CD8-positive, alpha-beta memory T cell (primary cell): ENCODE measurements at regions not wholly inside any gene's neighbourhood (a gene's known extent, or its start where the extent isn't known, plus 50 kb on each side); places are given as distances from the start of the nearest gene placed in this dataset.

Experiments used
- CTCF ChIA-PET: fragments of 350-600 bp; sonication (Branson Sonifier 250); formaldehyde crosslinking; loops from one replicate; lab custom pipeline; 2021; ENCODE audit warnings: antibody characterized with exemption; lab: Charles Lee
- POLR2A ChIA-PET: fragments of 350-600 bp; sonication (Branson Sonifier 250); formaldehyde crosslinking; loops from one replicate; lab custom pipeline; 2021; ENCODE audit warnings: antibody characterized with exemption; lab: Charles Lee
- DNase-seq, 5 donors: peaks; one replicate each; pipeline versions ENCODE4 v3.0.0 to v3.0.0-alpha.2; 2020 to 2022; ENCODE audit warnings: mixed read lengths in 1 of 5
- H3K27ac ChIP-seq: one replicate; pipeline ENCODE4 v1.7.0; 2013; ENCODE audit warnings: low read depth, mild to moderate bottlenecking, low read length, moderate library complexity
- H3K27me3 ChIP-seq: 2 replicates; pipeline ENCODE4 v1.7.0; 2013; ENCODE audit warnings: low read length, mild to moderate bottlenecking; ENCODE audit not compliant: insufficient read depth, poor library complexity, severe bottlenecking
- H3K36me3 ChIP-seq: 2 replicates; pipeline ENCODE4 v1.7.0; 2013; ENCODE audit warnings: mild to moderate bottlenecking, low read length, moderate library complexity; ENCODE audit not compliant: insufficient read depth
- H3K4me1 ChIP-seq: 2 replicates; pipeline ENCODE4 v1.7.0; 2013; ENCODE audit warnings: mild to moderate bottlenecking, low read length, moderate library complexity; ENCODE audit not compliant: insufficient read depth
- H3K4me3 ChIP-seq: 2 replicates; pipeline ENCODE4 v1.7.0; 2013; ENCODE audit warnings: mild to moderate bottlenecking, low read length
- H3K9me3 ChIP-seq: 2 replicates; pipeline ENCODE4 v1.7.0; 2013; ENCODE audit warnings: mild to moderate bottlenecking, low read length
- H3K27ac Mint-ChIP-seq, 8 donors: one replicate each; pipeline ENCODE4 v1.8.0; 2020 to 2021; ENCODE audit warnings: mixed read lengths in 8 of 8, mild to moderate bottlenecking in 6 of 8, inconsistent platforms in 3 of 8, moderate library complexity in 3 of 8
- H3K27me3 Mint-ChIP-seq, 2 donors: one replicate each; pipeline ENCODE4 v1.8.0; 2020 to 2021; ENCODE audit warnings: mixed read lengths in 2 of 2, mild to moderate bottlenecking in 1 of 2, moderate library complexity in 1 of 2
- H3K36me3 Mint-ChIP-seq, 3 donors: one replicate each; pipeline ENCODE4 v1.8.0; 2020 to 2021; ENCODE audit warnings: mixed read lengths in 3 of 3, inconsistent platforms in 1 of 3, mild to moderate bottlenecking in 1 of 3
- H3K4me1 Mint-ChIP-seq, 3 donors: one replicate each; pipeline ENCODE4 v1.8.0; 2020 to 2021; ENCODE audit warnings: mixed read lengths in 3 of 3, inconsistent platforms in 1 of 3, mild to moderate bottlenecking in 1 of 3
- H3K4me3 Mint-ChIP-seq, 7 donors: one replicate each; pipeline ENCODE4 v1.8.0; 2020 to 2021; ENCODE audit warnings: mixed read lengths in 7 of 7, mild to moderate bottlenecking in 6 of 7, moderate library complexity in 4 of 7, inconsistent platforms in 2 of 7
- H3K9me3 Mint-ChIP-seq, 5 donors: one replicate each; pipeline ENCODE4 v1.8.0; 2020 to 2022; ENCODE audit warnings: mixed read lengths in 5 of 5, mild to moderate bottlenecking in 3 of 5, moderate library complexity in 2 of 5, inconsistent platforms in 1 of 5

- peaks cover 6 to 17% (median 14%) of the 10 kb centered on the region in 5 donors for H3K9me3 Mint-ChIP-seq
- POLR2A ChIA-PET, result no interaction called here
- Histone ChIP-seq H3K27me3 (no peaks in the 10 kb centered on the region), H3K9me3 (no peaks in the 10 kb centered on the region), H3K4me3 (no peak overlapping the region), H3K27ac (no peak overlapping the region), H3K36me3 (no peaks in the 10 kb centered on the region), H3K4me1 (no peaks in the 10 kb centered on the region)
- peaks cover 0 to 1% of the 10 kb centered on the region in 2 donors for H3K27me3 Mint-ChIP-seq
- CTCF ChIA-PET, result no interaction called here
- no peak overlapping the region for H3K27ac Mint-ChIP-seq
- no peak for DNase-seq
- no peaks in the 10 kb centered on the region for H3K36me3 Mint-ChIP-seq
- no peaks in the 10 kb centered on the region for H3K4me1 Mint-ChIP-seq
- H3K4me3 Mint-ChIP-seq, result no peak overlapping the region
These were observed 881.9 kb downstream of the GALC start for GRCh38 chr14:87111126-87111525.

DNA sequence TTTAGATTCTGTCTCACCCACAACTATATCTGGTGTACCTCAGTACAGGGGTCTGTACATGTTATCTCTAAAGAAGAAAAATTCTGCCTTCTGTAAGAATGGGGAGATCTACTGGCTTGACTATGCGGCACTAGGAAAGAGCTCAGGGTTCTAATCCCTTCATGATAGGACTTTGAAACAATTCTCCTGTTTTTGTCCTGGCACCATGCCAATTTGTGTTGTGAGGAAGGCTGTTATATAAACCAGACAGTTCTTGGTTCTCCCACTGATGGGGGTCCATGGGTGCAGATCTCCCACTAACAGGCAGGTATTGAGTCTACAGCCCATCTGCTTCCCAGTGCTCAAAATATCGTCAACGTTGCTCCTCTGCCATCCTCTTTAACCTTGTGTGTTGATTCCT is 883.7 kb downstream of the GALC start:
- no peaks in the 10 kb centered on the region for H3K27me3 ChIP-seq
- peaks cover 0 to 1% of the 10 kb centered on the region in 2 donors for H3K27me3 Mint-ChIP-seq
- H3K27ac Mint-ChIP-seq, result no peak overlapping the region
- no peak overlapping the region for H3K4me3 ChIP-seq
- CTCF ChIA-PET, result no interaction called here
- no peaks in the 10 kb centered on the region for H3K36me3 ChIP-seq
- no peaks in the 10 kb centered on the region for H3K4me1 ChIP-seq
- H3K4me3 Mint-ChIP-seq, result no peak overlapping the region
- H3K36me3 Mint-ChIP-seq, result no peaks in the 10 kb centered on the region
- POLR2A ChIA-PET, result no interaction called here
- H3K4me1 Mint-ChIP-seq, result no peaks in the 10 kb centered on the region
- DNase-seq, result no peak
- H3K9me3 Mint-ChIP-seq, result peaks cover 6 to 17% (median 14%) of the 10 kb centered on the region in 5 donors
- H3K9me3 ChIP-seq, result no peaks in the 10 kb centered on the region
- no peak overlapping the region for H3K27ac ChIP-seq

- H3K9me3 ChIP-seq, result no peaks in the 10 kb centered on the region
- Mint-ChIP-seq H3K27ac (no peak overlapping the region), H3K9me3 (peaks cover 6 to 14% (median 12%) of the 10 kb centered on the region in 5 donors), H3K4me1 (no peaks in the 10 kb centered on the region), H3K4me3 (no peak overlapping the region), H3K36me3 (no peaks in the 10 kb centered on the region), H3K27me3 (peaks cover 0 to 1% of the 10 kb centered on the region in 2 donors)
- H3K36me3 ChIP-seq, result no peaks in the 10 kb centered on the region
- H3K27ac ChIP-seq, result no peak overlapping the region
- H3K4me3 ChIP-seq, result no peak overlapping the region
- ChIA-PET CTCF (no interaction called here), POLR2A (no interaction called here)
- no peaks in the 10 kb centered on the region for H3K27me3 ChIP-seq
- H3K4me1 ChIP-seq, result no peaks in the 10 kb centered on the region
- DNase-seq, result no peak
These were observed 884.3 kb downstream of the GALC start for GRCh38 chr14:87108726-87109125.

DNA sequence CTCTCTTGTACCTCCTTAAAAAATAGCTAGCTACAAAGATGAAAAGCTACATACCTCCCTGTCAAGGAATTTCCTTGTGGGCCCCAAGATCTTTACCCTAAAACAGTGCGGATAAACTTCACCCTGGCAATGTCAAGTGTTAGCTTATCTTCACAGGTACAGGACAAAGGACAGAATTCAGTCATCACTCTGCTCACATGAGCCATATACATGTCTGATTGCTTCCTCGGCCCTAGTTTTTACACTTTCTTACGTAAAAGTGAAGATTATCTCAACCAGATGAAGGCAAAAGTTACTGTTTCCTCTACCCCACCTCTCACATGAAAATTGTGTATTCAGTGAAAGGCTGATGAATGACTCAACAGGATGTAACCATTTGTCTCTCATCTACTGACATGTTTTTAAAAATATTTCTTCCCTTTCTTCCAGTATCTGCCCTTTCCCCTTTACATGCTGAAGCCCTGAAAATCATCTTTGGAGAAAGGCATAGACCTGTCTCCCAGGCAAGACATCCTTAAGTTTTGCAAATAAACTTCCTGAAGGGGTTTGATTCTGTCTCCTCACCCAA is 890.1 kb downstream of the GALC start:
- Histone ChIP-seq H3K27me3 (no peaks in the 10 kb centered on the region), H3K4me3 (no peak overlapping the region), H3K27ac (no peak overlapping the region), H3K4me1 (no peaks in the 10 kb centered on the region), H3K9me3 (no peaks in the 10 kb centered on the region), H3K36me3 (no peaks in the 10 kb centered on the region)
- Mint-ChIP-seq H3K27ac (no peak overlapping the region), H3K36me3 (no peaks in the 10 kb centered on the region), H3K9me3 (peaks cover 2 to 18% (median 6%) of the 10 kb centered on the region in 5 donors), H3K4me1 (no peaks in the 10 kb centered on the region), H3K27me3 (no peaks in the 10 kb centered on the region), H3K4me3 (no peak overlapping the region)
- no peak for DNase-seq
- POLR2A ChIA-PET, result no interaction called here
- CTCF ChIA-PET, result no interaction called here

GRCh38 chr14:87097015-87097414 is 896.0 kb downstream of the GALC start:
- no peaks in the 10 kb centered on the region for H3K27me3 Mint-ChIP-seq
- Histone ChIP-seq H3K36me3 (no peaks in the 10 kb centered on the region), H3K4me1 (no peaks in the 10 kb centered on the region), H3K27me3 (no peaks in the 10 kb centered on the region), H3K9me3 (no peaks in the 10 kb centered on the region), H3K27ac (no peak overlapping the region), H3K4me3 (no peak overlapping the region)
- no peak for DNase-seq
- ChIA-PET POLR2A (no interaction called here), CTCF (no interaction called here)
- peaks cover 5 to 28% (median 14%) of the 10 kb centered on the region in 5 donors for H3K9me3 Mint-ChIP-seq
- H3K4me1 Mint-ChIP-seq, result no peaks in the 10 kb centered on the region
- H3K27ac Mint-ChIP-seq, result no peak overlapping the region
- no peaks in the 10 kb centered on the region for H3K36me3 Mint-ChIP-seq
- no peak overlapping the region for H3K4me3 Mint-ChIP-seq

GRCh38 chr14:87094913-87095312 is 898.1 kb downstream of the GALC start:
- H3K27me3 Mint-ChIP-seq, result no peaks in the 10 kb centered on the region
- H3K36me3 ChIP-seq, result no peaks in the 10 kb centered on the region
- no peak for DNase-seq
- no peaks in the 10 kb centered on the region for H3K4me1 Mint-ChIP-seq
- H3K9me3 ChIP-seq, result no peaks in the 10 kb centered on the region
- H3K4me1 ChIP-seq, result no peaks in the 10 kb centered on the region
- no peak overlapping the region for H3K4me3 ChIP-seq
- no peaks in the 10 kb centered on the region for H3K27me3 ChIP-seq
- no peak overlapping the region for H3K4me3 Mint-ChIP-seq
- H3K27ac Mint-ChIP-seq, result no peak overlapping the region
- no peak overlapping the region for H3K27ac ChIP-seq
- ChIA-PET POLR2A (no interaction called here), CTCF (no interaction called here)
- peaks cover 3 to 22% (median 21%) of the 10 kb centered on the region in 5 donors for H3K9me3 Mint-ChIP-seq
- H3K36me3 Mint-ChIP-seq, result no peaks in the 10 kb centered on the region

GRCh38 chr14:87088588-87088987 is 904.4 kb downstream of the GALC start:
- Mint-ChIP-seq H3K36me3 (no peaks in the 10 kb centered on the region), H3K27ac (no peak overlapping the region), H3K4me1 (no peaks in the 10 kb centered on the region), H3K9me3 (peaks cover 2 to 26% (median 14%) of the 10 kb centered on the region in 5 donors), H3K4me3 (no peak overlapping the region), H3K27me3 (no peaks in the 10 kb centered on the region)
- no peak for DNase-seq
- Histone ChIP-seq H3K4me3 (no peak overlapping the region), H3K4me1 (no peaks in the 10 kb centered on the region), H3K9me3 (no peaks in the 10 kb centered on the region), H3K27me3 (no peaks in the 10 kb centered on the region), H3K36me3 (no peaks in the 10 kb centered on the region), H3K27ac (no peak overlapping the region)
- ChIA-PET CTCF (no interaction called here), POLR2A (no interaction called here)

GRCh38 chr14:87087881-87088280 is 905.1 kb downstream of the GALC start:
- Mint-ChIP-seq H3K4me1 (no peaks in the 10 kb centered on the region), H3K27ac (no peak overlapping the region), H3K27me3 (no peaks in the 10 kb centered on the region), H3K4me3 (no peak overlapping the region), H3K36me3 (no peaks in the 10 kb centered on the region), H3K9me3 (peaks cover 2 to 26% (median 13%) of the 10 kb centered on the region in 5 donors)
- Histone ChIP-seq H3K4me1 (no peaks in the 10 kb centered on the region), H3K4me3 (no peak overlapping the region), H3K9me3 (no peaks in the 10 kb centered on the region), H3K27me3 (no peaks in the 10 kb centered on the region), H3K27ac (no peak overlapping the region), H3K36me3 (no peaks in the 10 kb centered on the region)
- POLR2A ChIA-PET, result no interaction called here
- CTCF ChIA-PET, result no interaction called here
- DNase-seq, result no peak
